HCEC 1CT (cell line): ENCODE measurements at regions not wholly inside any gene's neighbourhood (a gene's known extent, or its start where the extent isn't known, plus 50 kb on each side); places are given as distances from the start of the nearest gene placed in this dataset.

Source experiments
- DNase-seq: peaks from one replicate; pipeline ENCODE4 v3.0.0-alpha.2; 2017

- no peak for DNase-seq
Observed at GRCh38 chr15:97446138-97446537, 514.4 kb upstream of the ARRDC4 start.

DNA sequence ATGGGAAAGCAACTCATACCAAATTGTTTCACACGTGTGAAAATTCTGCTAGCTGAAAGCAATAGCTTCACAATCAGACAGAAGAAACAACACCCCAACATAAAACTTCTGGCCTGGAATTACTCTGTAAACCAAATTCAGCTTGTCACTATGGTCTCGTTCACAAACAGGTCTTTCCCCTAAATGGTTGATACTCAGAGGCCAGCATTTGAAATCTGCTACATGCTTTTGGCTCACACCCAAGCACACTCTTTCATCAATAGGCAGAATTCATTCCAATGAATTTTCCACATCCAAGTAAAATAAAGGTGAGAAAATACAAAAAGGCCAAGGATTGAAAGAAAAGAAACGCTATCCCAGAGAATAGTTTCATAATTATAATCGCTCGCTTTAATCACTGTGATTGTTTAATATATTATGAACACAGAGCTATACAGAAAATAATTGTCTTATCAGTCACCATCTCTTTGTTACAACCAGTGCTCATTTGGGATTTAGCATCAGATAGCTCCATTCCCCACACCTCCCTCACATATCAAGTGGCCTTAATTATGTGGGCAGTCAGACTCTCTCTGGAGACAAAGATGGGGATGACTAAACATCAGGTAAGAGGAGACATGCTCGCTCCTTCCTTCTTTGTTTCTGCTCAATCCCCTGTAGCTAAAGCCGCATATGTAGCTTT, 503.8 kb upstream of the ARRDC4 start:
- DNase-seq, result no peak

GRCh38 chr15:97457203-97457847, 503.2 kb upstream of the ARRDC4 start:
- DNase-seq, result no peak

DNA sequence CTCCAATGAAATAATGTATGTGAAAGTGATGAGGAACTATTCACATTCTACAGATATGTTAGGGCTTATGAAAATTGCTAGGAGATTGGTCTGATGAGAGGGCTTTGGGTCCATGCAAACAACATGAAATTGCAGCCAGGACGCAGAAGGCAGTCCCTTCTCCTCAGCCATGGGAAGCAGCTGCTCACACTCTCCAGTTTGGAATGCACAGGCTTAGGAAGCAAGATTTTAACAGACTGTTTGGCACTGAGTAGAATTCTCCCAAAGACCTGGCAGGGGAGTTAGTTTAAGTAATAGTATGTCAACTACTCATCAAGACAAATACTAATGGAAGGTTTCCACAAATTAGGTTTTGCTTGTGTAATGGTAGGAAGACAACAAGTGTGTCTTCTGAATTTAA, 500.7 kb upstream of the ARRDC4 start:
- no peak for DNase-seq

DNA sequence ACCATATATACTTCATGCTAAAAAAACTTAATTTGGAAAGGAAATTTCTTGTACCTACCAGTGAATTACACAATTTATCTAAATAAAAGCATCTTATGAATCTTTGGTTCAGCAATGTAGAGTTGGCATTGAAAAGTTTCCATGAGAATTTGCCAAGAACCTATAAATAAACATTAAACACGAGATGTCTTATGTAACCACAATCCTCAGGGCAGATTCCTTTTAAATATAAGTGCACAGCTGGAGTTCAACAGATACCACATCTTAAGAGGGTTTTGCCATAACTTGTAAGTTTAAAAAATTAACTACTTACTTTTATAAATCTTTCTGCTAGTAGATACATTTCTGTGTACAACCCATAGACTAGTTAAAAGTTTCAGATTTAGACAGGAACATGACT, 499.3 kb upstream of the ARRDC4 start:
- no peak for DNase-seq

DNA sequence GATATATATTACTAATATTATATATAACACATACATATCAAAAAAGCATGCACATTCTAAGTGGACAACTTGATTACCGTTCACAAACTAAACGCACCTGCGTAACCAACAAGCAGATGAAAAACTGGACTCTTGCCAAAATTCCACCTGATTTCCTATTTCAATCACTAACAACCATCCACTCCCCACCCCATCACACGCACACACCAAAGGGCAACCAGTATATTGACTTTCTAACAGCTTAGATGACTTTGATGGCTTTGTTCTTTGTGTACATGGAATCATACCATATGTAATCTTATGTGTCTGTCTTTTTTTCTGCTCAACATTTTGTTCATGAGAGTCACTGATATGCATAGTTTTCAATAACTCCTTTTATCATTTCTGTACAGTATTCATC, 496.8 kb upstream of the ARRDC4 start:
- DNase-seq, result no peak

DNA sequence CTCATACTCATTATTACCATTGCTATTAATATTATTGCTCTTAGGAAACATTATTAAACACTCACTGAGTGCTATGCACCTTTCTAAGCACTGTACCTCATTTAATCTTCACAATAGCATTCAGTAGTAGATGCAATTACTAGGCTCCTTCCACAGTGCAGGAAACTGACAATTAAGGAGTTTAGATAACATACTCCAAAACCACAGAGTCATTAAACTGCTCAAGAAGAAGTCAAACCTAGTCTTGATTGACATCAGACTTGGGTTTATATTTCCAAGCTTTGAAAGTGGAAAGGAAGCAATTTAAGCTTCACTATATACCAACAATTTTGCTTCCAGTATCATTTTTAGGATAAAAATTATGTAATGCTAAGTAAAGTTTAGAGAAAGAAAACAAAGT, 490.1 kb upstream of the ARRDC4 start:
- no peak for DNase-seq

GRCh38 chr15:97473627-97474026, 486.9 kb upstream of the ARRDC4 start:
- DNase-seq, result no peak

DNA sequence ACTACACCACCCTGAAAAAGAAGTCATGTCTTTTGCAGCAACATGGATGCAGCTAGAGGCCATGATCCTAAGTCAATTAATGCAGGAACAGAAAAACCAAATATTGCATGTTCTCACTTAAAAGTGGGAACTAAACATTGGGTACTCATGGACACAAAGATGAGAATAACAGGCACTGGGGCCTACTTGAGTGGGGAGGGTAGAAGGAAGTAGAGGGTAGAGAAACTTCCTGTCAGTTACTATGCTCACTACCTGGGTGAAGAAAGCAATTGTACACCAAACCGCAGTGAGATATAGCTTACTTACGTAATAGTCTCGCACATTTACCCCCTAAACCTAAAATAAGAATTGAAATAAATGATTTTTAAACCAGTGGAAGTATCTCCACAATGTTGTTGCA, 480.5 kb upstream of the ARRDC4 start:
- DNase-seq, result no peak

- DNase-seq, result no peak
Observed at GRCh38 chr15:97482521-97482920, 478.0 kb upstream of the ARRDC4 start.

DNA sequence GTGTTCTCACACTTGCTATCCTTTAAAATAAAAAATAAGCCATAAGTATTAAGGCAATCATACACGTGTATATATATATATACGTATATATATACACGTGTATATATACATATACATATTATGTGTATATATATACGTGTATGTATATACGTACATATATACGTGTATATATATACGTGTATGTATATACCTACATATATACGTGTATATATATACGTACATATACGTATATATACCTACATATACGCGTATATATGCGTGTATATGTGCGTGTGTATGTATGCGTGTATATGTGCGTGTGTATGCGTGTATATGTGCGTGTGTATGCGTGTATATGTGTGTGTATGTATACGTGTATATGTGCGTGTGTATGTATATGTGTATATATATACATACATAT, 477.3 kb upstream of the ARRDC4 start:
- no peak for DNase-seq

- no peak for DNase-seq
Observed at GRCh38 chr15:97490429-97490828, 470.1 kb upstream of the ARRDC4 start.

- no peak for DNase-seq
Observed at GRCh38 chr15:97501291-97501690, 459.2 kb upstream of the ARRDC4 start.

GRCh38 chr15:97502038-97502437, 458.5 kb upstream of the ARRDC4 start:
- peak; percentile 48 for DNase-seq

DNA sequence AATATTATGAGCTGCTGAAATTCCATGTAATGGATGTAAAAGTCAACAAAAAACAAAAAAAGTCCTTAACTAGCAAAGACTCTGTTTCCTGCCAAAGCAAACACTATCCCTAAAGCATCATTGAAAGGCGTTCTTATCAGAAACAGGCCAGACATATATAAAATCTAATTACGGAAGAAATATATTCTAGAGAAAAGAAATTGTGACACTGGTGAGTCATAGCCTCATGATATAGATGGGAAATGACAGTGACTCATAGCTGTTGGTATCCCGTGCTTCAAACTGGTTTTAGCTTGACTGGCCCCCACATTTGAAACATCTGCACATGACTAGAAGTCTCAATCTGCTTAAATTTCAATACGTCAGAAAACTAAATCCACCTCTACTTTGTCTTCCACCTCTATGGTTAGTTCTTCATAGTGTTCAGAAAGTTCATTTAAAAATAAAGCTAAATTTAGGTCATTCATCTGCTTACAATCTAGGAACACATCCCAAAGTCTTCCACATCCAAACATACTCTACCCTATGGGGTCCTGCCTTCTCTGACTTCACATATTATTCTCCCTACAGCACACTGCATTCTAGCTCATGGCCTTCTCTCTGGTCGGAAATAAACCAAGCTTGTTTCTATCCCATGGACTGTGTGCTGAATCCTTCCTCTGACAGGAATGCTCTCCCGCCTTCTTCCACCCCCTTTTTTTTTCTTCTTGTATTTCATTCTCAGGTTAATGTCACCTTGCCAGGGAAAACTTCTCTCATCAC, 456.3 kb upstream of the ARRDC4 start:
- DNase-seq, result peak; percentile 89

GRCh38 chr15:97517737-97518136, 442.8 kb upstream of the ARRDC4 start:
- peak; percentile 11 for DNase-seq

DNA sequence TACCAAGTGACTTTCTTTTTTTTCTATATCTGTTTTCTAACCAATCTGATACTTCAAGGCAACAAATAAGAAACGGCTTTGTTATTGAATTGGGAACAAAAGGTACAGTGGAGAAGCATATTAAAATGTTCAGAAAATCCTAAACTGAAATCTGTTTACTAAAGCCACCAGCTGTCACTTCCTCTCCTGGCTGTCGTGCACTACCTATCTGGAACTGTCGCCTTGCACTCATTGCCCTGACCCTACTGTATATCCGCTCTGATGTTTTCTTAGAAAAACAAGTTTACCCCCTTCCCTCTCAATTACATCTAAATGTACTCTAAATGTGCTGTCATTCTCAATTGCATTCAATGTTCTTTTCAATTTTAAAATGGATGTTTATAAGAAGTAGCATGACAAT, 439.8 kb upstream of the ARRDC4 start:
- no peak for DNase-seq

GRCh38 chr15:97521381-97522285, 438.9 kb upstream of the ARRDC4 start:
- DNase-seq, result peak; percentile 12

DNA sequence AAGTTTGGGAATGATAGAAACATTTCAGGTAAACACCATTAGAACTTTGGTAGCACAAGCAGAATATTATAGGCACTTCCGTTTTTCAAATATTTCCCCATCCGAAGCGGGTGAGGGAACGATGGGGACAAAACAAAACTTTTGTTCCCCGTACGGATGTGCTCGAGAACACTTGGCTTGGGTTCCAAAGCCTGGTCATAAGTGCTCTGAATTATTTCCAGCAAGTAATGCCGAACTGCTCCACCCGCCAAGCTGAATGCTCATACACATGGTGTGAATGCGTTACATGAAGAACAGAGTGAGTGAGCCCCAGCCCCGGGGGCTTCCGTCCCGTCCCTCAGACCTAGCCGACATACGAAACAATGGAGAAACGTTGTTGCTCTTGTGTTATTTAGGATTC, 438.2 kb upstream of the ARRDC4 start:
- no peak for DNase-seq

DNA sequence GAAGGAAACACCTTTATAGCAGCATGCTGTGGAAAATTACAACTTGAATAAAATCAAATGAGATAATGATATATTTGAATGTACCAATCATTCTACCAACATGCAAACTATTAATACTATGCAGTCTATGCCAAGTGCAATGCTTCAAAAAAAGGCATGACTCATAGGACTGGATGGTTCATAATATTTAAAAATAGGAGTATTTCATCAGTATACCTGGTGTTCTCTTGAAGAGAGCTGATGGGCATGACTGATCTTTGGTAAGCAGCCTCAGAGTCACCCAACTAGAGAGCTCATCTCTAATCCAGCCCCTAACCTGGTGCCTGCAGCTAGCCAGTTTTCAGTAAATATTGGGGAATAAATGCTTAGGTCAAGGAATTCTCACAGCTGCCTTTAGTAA, 434.7 kb upstream of the ARRDC4 start:
- DNase-seq, result no peak

DNA sequence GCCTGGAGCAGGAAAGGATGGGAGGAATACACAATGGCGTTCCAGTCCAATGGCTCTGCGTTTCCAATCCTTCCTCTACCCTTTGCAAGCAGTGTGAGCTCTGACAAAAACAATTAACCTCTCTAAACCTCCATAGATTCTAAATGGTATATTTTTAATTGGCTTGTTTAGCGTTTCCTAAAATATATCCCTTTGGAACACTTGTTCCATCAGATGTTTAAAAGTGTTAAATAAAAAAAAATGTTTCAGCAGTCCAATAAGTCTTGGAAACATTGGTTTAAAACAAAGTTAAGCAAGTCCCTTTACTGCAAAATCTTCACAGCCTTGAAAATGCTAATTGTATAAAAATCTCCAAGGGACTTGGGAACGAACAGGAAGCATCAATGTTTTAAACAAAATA, 432.3 kb upstream of the ARRDC4 start:
- DNase-seq, result no peak

GRCh38 chr15:97545799-97546198, 414.7 kb upstream of the ARRDC4 start:
- no peak for DNase-seq

DNA sequence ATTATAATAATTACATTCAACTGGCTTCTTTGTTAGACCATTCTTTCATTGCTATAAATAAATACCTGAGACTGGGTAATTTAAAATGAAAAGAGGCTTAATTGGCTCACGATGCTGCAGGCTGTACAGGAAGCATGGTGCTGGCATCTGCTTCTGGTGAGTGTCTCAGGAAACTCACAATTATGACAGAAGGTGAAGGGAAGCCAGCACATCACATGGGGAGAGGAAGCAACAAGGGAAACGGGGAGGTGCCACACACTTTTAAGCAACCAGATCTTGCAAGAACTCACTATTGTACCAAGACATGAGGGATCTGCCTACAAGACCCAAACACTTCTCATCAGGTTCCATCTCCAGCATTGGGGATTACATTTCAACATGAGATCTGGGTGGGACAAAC, 413.1 kb upstream of the ARRDC4 start:
- no peak for DNase-seq
